ENCODE measurements at regions not wholly inside any gene's neighbourhood (a gene's known extent, or its start where the extent isn't known, plus 50 kb on each side); places are given as distances from the start of the nearest gene placed in this dataset.
"Not testable (repeated sequence)": the region's sequence is repeated elsewhere in the genome, so short reads cannot be mapped to it uniquely, and the experiment has no call there.

DNA sequence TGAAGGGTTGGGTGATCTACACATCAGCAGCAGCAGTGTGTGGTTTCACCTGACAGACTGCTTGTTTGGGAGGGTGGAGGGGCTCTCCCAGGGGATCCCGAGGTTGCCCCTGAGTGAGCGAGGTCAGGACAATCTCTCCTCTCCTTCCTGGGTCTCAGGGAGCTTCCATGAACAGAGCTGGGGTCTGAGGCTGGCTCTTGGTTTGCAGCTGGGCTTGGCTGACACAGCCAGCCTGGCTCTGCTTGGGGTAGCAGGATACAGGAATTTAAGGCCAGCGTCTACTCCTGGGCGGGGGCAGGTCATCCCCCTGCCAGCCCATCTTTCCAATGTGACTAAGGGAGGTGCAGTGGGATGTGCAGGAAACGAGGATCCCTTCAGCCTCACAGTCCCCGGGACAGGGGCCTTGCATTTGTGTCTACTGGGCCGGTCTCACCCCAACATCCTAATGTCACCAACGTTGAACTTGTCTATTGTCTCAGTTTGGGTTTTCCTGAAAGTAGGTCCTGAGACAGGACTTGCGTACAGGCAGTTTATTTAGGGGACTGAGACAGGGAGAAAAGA, 262.6 kb upstream of the HDAC4 start:
- DNase-seq (ENCODE audit: low read depth in 2 of 2, low spot score in 1 of 2) = no peak

DNA sequence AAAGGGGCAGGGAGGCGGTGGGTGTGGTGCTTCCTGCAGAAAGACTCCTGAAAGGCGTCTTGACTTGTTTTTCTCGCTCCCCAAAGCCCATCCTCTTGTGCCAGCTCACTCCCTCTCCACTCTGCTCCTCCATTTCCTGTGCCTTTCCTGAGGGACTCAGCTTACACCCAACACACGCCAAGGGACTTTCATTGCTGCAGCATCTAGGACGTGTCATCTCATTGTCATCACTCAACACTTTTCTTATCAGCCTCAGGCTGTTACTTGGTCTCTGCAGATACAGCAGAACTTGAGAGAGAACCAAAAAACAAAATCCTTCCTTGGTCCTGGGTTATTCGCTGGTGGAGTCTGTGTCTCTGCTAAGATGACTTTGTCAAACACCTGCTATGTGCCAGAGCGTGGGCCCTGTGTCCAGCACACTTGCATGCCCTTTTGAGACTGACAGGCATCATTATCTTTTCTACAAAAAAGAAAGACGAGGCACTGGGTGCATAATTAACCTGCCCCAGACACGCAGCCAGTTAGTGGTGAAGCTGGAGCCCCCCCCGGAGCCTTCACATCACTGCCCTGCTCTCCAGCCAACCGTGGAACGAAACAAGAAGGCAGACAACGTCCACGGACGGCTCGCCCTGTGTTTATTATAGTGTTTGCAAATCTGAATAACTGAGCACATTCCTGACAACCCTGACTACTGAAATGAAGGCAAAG, 261.7 kb upstream of the HDAC4 start:
- DNase-seq (ENCODE audit: low read depth in 2 of 2, low spot score in 1 of 2) = no peak

DNA sequence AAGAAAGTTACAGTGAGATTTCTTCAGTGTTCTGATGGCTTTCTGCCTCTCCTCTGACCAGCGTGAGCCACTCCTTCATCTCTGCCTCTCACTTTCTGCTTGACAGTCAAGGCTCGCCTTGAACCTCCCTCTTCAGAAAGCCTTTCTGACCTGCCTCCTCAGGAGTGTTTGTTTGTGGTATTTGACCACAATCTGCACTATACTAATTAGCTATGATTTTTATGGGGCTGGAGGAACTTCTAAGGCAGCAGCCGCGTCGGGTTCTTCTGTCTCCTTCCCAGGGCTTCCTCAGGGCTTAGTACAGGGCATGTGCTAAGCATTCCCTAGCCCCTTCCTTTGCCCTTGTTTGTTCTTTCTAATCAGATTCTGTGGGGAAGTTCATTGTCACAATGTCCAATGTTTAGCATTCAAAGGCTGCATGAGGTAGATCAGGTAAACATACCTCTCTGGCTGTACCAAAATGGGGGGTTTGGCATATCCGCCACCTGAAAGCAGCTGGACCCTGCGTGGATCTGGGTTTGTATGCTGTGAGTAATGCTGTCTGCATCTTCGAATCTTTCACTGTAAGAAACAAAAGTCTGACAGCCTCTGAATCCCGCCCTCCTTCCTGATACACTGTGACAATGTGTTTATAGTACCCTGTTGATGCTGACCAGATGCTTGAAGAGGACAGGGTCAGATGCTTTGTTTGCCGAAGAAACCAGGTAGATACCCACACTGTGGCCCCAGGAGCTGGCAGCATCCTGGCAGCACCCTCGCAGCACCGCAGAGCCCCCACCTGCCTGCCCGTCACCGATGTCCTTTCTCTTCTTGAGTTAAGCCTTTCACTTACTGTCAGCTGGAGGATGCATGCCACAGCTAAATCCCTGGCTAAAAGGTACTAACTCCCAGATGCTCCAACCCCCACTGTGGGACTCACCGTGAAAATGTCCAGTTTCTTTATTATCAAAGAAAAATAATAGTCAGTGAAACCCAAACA, 260.8 kb upstream of the HDAC4 start:
- no peak for DNase-seq (ENCODE audit: low read depth in 2 of 2, low spot score in 1 of 2)

DNA sequence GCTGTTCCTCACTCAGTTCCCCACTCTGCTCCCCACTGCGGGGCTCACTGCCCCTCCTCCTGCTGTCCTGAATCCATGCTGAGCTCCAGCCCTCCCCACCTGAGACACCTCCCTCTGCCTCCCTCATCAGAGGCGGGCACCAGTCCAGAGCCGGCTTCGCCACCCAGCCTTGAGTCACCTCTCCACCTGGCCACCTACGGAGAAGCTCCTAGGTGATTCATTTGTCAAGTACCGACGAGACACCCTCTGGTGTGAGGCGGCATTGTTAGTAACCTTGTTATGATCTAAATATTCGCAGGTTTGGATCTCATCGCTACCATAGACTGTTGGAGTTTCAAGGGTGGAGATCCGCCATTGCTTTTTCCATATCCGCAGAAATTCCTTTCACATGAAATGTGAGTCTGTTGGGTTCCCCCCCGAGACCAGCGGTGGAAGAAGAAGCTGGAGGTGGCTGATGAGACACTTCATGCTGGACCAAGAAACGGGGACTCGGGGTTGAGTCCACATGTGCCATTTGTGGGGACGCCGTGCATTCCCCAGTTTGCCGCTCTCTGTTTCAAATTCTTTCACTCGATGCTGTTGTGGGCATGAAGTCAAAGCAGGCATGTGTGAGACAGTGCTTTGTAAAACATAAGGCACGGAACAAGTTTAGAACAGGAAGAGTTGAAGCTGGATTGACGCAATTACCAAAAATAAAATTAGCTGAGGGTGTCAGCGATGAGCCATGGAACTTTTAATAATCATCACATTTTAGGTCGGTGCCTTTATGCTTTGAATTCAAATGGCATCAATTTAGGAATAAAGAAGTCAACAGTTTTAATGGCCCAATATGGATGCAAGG, 259.8 kb upstream of the HDAC4 start:
- no peak for DNase-seq (ENCODE audit: low read depth in 2 of 2, low spot score in 1 of 2)

GRCh38 chr2:239657992-239658391, 257.2 kb upstream of the HDAC4 start:
- DNase-seq (ENCODE audit: low read depth in 2 of 2, low spot score in 1 of 2) = no peak

- DNase-seq (ENCODE audit: low read depth in 2 of 2, low spot score in 1 of 2) = no peak
Observed at GRCh38 chr2:239657236-239657635, 256.4 kb upstream of the HDAC4 start.

DNA sequence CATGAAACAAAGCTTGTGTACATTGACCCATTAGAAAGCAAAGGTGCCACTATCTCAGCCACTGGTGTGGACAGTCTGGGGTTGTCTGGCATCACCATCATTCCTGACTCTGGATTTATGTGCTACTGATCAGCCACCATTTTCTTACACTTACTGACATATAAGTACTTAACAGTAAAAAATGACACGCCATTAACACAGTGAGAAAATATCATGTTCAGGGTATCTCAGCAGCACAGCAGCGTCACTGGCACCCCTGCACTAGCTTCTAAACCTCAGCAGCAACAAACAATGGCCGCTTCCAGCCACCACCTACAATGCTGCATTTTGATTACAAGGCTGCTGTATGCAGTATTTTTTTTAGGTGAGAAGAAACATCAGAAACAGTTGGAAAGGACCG, 253.4 kb upstream of the HDAC4 start:
- DNase-seq (ENCODE audit: low read depth in 2 of 2, low spot score in 1 of 2) = no peak

DNA sequence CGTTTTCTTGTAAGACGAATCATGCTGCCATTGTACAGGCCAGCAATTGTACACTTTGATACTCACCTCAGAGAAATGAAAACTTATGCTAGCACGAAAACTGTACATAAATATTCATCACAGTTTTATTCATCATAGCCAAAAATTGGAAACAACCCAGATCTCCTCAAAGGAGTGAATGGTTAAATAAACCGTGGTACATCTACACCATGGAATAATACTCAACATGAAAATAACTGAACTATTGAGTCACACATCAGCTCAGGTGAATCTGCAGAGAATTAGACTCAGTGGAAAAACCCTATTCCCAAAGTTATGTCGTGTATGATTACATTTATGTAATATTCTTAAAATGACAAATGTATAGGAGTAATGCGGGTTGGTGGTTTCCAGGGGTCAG, 251.0 kb upstream of the HDAC4 start:
- DNase-seq (ENCODE audit: low read depth in 2 of 2, low spot score in 1 of 2) = no peak

GRCh38 chr2:239650674-239651073, 249.9 kb upstream of the HDAC4 start:
- no peak for DNase-seq (ENCODE audit: low read depth in 2 of 2, low spot score in 1 of 2)

DNA sequence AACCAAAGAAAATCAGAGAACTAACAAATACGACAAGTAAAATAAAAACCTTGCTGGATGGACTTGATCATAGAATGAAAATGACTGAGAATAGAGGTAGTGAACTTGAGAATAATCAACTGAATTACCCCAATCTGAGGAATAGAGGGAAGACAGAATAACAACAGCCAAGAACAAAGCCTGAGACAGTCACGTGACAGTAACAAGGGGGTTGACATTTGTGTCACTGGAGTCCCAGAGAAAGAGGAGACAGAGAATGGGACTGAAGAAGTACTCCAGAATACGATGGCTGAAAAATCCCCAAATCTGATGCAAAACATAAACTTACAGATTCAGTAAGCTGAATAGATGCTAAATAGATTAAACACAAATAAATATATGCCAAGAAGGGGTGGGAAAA, 248.5 kb upstream of the HDAC4 start:
- DNase-seq (ENCODE audit: low read depth in 2 of 2, low spot score in 1 of 2) = no peak

DNA sequence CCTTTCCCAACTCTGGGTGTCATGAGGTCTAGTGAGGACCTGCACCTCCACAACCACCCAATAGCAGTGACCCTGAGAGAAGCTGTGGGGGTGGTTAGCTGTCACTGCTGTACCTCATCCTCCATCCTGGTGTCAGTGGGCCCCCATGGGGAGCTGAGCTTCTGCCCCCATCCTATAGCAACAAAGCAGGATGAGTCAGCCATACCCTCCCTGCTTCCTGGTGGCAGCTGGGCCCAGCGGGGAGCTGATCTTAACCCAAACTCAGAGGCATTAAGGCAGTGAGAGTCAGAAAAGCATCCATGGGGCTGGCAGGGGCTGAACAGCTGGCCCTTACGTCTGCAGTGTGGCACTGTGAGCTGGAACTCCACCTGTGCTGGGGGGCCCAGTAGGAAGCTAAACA, 247.8 kb upstream of the HDAC4 start:
- DNase-seq (ENCODE audit: low read depth in 2 of 2, low spot score in 1 of 2) = no peak

- DNase-seq (ENCODE audit: low read depth in 2 of 2, low spot score in 1 of 2) = no peak
Observed at GRCh38 chr2:239647052-239647819, 246.4 kb upstream of the HDAC4 start.

- no peak for DNase-seq (ENCODE audit: low read depth in 2 of 2, low spot score in 1 of 2)
Observed at GRCh38 chr2:239646184-239646583, 245.4 kb upstream of the HDAC4 start.

DNA sequence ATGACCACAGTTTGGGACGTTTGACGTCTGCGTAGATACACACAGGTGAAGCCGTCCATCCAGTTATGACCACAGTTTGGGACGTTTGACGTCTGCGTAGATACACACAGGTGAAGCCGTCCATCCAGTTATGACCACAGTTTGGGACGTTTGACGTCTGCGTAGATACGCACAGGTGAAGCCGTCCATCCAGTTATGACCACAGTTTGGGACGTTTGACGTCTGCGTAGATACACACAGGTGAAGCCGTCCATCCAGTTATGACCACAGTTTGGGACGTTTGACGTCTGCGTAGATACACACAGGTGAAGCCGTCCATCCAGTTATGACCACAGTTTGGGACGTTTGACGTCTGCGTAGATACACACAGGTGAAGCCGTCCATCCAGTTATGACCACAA, 243.8 kb upstream of the HDAC4 start:
- not testable (repeated sequence) for DNase-seq (ENCODE audit: low read depth in 2 of 2, low spot score in 1 of 2)

DNA sequence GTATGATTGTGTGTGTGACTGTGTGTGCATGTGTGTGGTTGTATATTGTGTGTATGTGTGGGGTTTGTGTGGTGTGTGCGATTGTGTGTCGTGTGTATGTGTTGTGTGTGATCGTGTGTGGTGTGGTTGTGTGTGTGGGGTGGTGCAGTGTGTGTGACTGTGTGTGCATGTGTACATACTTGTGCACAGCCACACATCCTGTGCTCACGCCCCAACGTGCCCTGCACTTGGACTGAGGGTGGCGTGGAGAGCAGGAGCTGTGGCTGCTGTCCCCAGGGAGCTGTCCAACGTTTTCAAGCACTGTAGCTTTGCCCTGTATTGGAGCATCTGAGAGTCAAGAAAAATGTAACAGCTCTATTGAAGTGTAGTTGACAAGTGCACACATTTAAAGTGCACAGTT, 243.2 kb upstream of the HDAC4 start:
- no peak for DNase-seq (ENCODE audit: low read depth in 2 of 2, low spot score in 1 of 2)

DNA sequence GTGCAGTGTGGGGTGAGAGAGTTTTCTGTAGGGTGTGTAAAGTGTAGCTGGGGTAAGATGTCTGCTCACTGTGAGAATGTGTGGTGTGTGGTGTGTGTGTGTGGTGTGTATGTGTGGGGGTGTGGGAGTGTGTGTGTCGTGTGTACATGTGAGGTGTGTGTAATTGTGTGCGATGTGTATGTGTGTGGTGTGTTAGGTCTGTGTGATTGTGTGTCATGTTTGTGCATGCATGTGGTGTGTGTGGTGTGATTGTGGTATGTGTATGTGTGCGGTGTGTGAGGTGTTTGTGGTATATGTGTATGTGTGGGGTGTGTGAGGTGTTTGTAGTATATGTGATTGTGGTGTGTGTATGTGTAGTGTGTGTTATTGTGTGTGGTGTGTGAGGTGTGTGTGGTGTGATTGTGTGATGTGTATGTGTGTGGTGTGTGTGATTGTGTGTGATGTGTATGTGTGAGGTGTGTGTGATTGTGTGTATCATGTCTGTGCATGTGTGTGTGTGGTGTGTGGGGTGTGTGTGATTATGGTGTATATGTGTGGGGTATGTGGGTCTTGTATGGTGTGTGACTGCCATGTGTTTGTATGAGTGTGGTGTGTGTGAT, 241.7 kb upstream of the HDAC4 start:
- no peak for DNase-seq (ENCODE audit: low read depth in 2 of 2, low spot score in 1 of 2)

DNA sequence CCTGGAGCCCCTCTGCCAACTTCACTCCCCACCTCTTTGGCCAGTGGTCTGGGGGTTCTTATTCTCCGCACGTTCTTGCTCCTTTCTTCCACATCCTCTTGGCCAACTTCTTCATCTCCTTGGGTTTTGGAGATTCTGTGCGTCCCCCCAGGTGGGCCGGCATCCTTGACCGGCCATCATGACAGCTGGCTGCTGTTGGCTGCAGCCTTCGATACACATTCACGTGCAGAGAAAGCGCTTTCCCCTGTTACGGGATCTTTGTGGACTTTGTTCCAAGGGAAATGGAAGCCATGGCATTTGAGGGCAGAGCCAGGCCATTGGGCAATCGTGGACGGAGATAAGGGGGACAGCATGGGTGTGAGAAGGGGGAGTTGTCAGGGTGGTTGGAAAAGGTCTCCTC, 241.1 kb upstream of the HDAC4 start:
- not testable (repeated sequence) for DNase-seq (ENCODE audit: low read depth in 2 of 2, low spot score in 1 of 2)

GRCh38 chr2:239640676-239641578, 240.1 kb upstream of the HDAC4 start:
- DNase-seq (ENCODE audit: low read depth in 2 of 2, low spot score in 1 of 2) = no peak

- no peak for DNase-seq (ENCODE audit: low read depth in 2 of 2, low spot score in 1 of 2)
Observed at GRCh38 chr2:239640210-239640609, 239.4 kb upstream of the HDAC4 start.

All from stimulated activated CD8-positive, alpha-beta memory T cell treated with anti-CD3 and anti-CD28 coated beads, Interleukin-4, amount 100 ng/mL, for 1 hour (primary cell).